SK-N-DZ (cell line): ENCODE measurements at regions not wholly inside any gene's neighbourhood (a gene's known extent, or its start where the extent isn't known, plus 50 kb on each side); places are given as distances from the start of the nearest gene placed in this dataset.
"Not testable (repeated sequence)": the region's sequence is repeated elsewhere in the genome, so short reads cannot be mapped to it uniquely, and the experiment has no call there.

ENCODE experiments used
- DNase-seq: peaks from one replicate; pipeline ENCODE4 v3.0.0-alpha.2; 2015; ENCODE audit warnings: low spot score

- no peak for DNase-seq
Observed at GRCh38 chrX:109782994-109783700, 50.1 kb upstream of the ACSL4 start.

- no peak for DNase-seq
Observed at GRCh38 chrX:109783701-109784079, 50.6 kb upstream of the ACSL4 start.

- DNase-seq: no peak
Observed at GRCh38 chrX:109785053-109785452, 52.0 kb upstream of the ACSL4 start.

GRCh38 chrX:109790511-109790910 is 57.5 kb upstream of the ACSL4 start:
- not testable (repeated sequence) for DNase-seq

GRCh38 chrX:109793191-109793590 is 60.1 kb upstream of the ACSL4 start:
- DNase-seq: no peak

- DNase-seq: no peak
Observed at GRCh38 chrX:109795682-109796081, 62.6 kb upstream of the ACSL4 start.

GRCh38 chrX:109797311-109797975 is 64.4 kb upstream of the ACSL4 start:
- DNase-seq: no peak

- DNase-seq: no peak
Observed at GRCh38 chrX:109812236-109812635, 79.2 kb upstream of the ACSL4 start.

GRCh38 chrX:109813236-109813635 is 80.2 kb upstream of the ACSL4 start:
- DNase-seq: no peak

- DNase-seq: no peak
Observed at GRCh38 chrX:109818976-109819375, 85.9 kb upstream of the ACSL4 start.

- no peak for DNase-seq
Observed at GRCh38 chrX:109822861-109823260, 89.8 kb upstream of the ACSL4 start.

- DNase-seq: no peak
Observed at GRCh38 chrX:109826954-109827708, 94.1 kb upstream of the ACSL4 start.

- no peak for DNase-seq
Observed at GRCh38 chrX:109827772-109828171, 94.7 kb upstream of the ACSL4 start.

- no peak for DNase-seq
Observed at GRCh38 chrX:109830157-109830703, 97.2 kb upstream of the ACSL4 start.

GRCh38 chrX:109830704-109831206 is 97.7 kb upstream of the ACSL4 start:
- DNase-seq: no peak

- DNase-seq: no peak
Observed at GRCh38 chrX:109831326-109831985, 98.4 kb upstream of the ACSL4 start.

- DNase-seq: no peak
Observed at GRCh38 chrX:109839694-109840567, 106.9 kb upstream of the ACSL4 start.

- DNase-seq: no peak
Observed at GRCh38 chrX:109840585-109840984, 107.5 kb upstream of the ACSL4 start.

GRCh38 chrX:109841257-109841656 is 108.2 kb upstream of the ACSL4 start:
- DNase-seq: no peak

GRCh38 chrX:109841869-109842579 is 109.0 kb upstream of the ACSL4 start:
- DNase-seq: no peak
